Left renal cortex interstitium (tissue), 4 donors: ENCODE measurements at regions not wholly inside any gene's neighbourhood (a gene's known extent, or its start where the extent isn't known, plus 50 kb on each side); places are given as distances from the start of the nearest gene placed in this dataset.

Experiments used
- DNase-seq, 4 donors: peaks; one replicate each; pipeline ENCODE4 v3.0.0-alpha.2; 2013; ENCODE audit warnings: low read depth in 4 of 4, low spot score in 2 of 4, missing footprints in 1 of 4

- DNase-seq: no peak
Observed at GRCh38 chr14:25800841-25801240, 750.9 kb upstream of the STXBP6 start.

GRCh38 chr14:25788252-25788651 is 738.3 kb upstream of the STXBP6 start:
- no peak for DNase-seq

- DNase-seq: no peak
Observed at GRCh38 chr14:25765909-25766308, 716.0 kb upstream of the STXBP6 start.

GRCh38 chr14:25759920-25760655 is 710.1 kb upstream of the STXBP6 start:
- no peak for DNase-seq

GRCh38 chr14:25759256-25759655 is 709.3 kb upstream of the STXBP6 start:
- peak in 3 of 4 donors; percentile 27 to 48 (median 48) for DNase-seq

GRCh38 chr14:25757364-25757763 is 707.4 kb upstream of the STXBP6 start:
- no peak for DNase-seq

GRCh38 chr14:25756876-25757275 is 706.9 kb upstream of the STXBP6 start:
- DNase-seq: no peak

GRCh38 chr14:25753130-25753529 is 703.2 kb upstream of the STXBP6 start:
- no peak for DNase-seq

GRCh38 chr14:25750436-25750835 is 700.5 kb upstream of the STXBP6 start:
- DNase-seq: no peak
